GM12892 (cell line): ENCODE measurements at regions not wholly inside any gene's neighbourhood (a gene's known extent, or its start where the extent isn't known, plus 50 kb on each side); places are given as distances from the start of the nearest gene placed in this dataset.

Experiments used
- POLR2AphosphoS5 ChIP-seq: IDR thresholded peaks from 2 replicates; pipeline ENCODE4 v1.6.1; 2011; ENCODE audit warnings: low read depth, low read length, control low read depth
- TAF1 ChIP-seq: IDR thresholded peaks from 2 replicates; pipeline ENCODE4 v1.6.1; 2011; ENCODE audit warnings: low read depth, mild to moderate bottlenecking, control low read depth, low read length, borderline replicate concordance

- TF ChIP-seq TAF1, result no peak
- TF ChIP-seq POLR2AphosphoS5, result no peak
Measured at GRCh38 chr6:9316831-9317230, 881.5 kb upstream of the SLC35B3 start.
